ENCODE measurements at regions not wholly inside any gene's neighbourhood (a gene's known extent, or its start where the extent isn't known, plus 50 kb on each side); places are given as distances from the start of the nearest gene placed in this dataset.

GRCh38 chr13:104671901-104672300 lies 1605.7 kb upstream of the SLC10A2 start:
- H3K4me3 ChIP-seq (ENCODE audit: low read depth, low read length): no peak overlapping the region
- TF ChIP-seq, protein P1, sequence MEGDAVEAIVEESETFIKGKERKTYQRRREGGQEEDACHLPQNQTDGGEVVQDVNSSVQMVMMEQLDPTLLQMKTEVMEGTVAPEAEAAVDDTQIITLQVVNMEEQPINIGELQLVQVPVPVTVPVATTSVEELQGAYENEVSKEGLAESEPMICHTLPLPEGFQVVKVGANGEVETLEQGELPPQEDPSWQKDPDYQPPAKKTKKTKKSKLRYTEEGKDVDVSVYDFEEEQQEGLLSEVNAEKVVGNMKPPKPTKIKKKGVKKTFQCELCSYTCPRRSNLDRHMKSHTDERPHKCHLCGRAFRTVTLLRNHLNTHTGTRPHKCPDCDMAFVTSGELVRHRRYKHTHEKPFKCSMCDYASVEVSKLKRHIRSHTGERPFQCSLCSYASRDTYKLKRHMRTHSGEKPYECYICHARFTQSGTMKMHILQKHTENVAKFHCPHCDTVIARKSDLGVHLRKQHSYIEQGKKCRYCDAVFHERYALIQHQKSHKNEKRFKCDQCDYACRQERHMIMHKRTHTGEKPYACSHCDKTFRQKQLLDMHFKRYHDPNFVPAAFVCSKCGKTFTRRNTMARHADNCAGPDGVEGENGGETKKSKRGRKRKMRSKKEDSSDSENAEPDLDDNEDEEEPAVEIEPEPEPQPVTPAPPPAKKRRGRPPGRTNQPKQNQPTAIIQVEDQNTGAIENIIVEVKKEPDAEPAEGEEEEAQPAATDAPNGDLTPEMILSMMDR (conservative IDR thresholded peaks at IDR 0.05; ENCODE audit: low read depth, low read length): no peak
- no peak for DNase-seq (ENCODE audit: low read depth)

DNA sequence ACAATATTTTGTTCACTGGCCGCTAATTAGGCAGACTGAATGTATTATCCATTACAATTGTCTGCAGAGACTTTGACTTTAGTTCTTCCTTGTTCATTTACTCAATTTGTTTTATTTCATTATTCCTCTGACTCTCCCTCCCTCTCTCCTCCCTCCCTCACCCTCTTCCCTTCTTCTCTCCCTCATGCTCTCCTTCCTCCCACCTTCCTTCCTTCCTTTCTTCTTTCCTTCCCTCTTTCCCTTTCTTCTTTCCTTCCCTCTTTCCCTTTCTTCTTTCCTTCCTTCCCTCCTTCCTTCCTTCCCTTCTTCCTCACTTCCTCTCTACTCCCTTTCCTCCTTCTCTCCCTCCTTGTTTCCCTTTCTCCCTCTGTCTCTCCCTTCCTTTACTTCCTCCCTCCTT lies 1591.0 kb upstream of the SLC10A2 start:
- TF ChIP-seq, protein P1 (conservative IDR thresholded peaks at IDR 0.05; ENCODE audit: low read depth, low read length): no peak
- H3K4me3 ChIP-seq (ENCODE audit: low read depth, low read length): no peak overlapping the region
- no peak for DNase-seq (ENCODE audit: low read depth)

- no peak for DNase-seq (ENCODE audit: low read depth)
- TF ChIP-seq, protein P1 (conservative IDR thresholded peaks at IDR 0.05; ENCODE audit: low read depth, low read length): no peak
- H3K4me3 ChIP-seq (ENCODE audit: low read depth, low read length): no peak overlapping the region
These were observed 1584.2 kb upstream of the SLC10A2 start for GRCh38 chr13:104650431-104650830.

DNA sequence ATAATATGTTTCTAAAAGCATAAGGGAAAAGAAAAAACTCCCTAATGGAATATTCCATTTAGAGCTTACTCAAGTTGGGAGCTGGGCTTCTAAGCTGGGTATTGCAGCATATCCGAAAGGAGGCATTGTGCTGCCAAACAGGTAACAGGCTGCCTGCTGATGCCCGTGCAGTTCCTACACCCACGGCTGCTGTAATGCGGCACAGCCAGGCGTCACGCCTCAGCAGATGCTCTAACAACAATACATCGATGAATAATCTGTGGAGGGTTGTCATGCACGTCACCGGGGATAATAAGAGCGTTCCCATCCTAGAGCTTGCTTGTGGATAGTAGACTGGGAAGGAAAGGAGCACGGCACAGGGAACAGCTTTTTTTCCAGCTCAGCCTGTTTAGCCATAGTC lies 1582.1 kb upstream of the SLC10A2 start:
- TF ChIP-seq, protein P1 (conservative IDR thresholded peaks at IDR 0.05; ENCODE audit: low read depth, low read length): no peak
- no peak overlapping the region for H3K4me3 ChIP-seq (ENCODE audit: low read depth, low read length)
- DNase-seq (ENCODE audit: low read depth): peak; percentile 25

DNA sequence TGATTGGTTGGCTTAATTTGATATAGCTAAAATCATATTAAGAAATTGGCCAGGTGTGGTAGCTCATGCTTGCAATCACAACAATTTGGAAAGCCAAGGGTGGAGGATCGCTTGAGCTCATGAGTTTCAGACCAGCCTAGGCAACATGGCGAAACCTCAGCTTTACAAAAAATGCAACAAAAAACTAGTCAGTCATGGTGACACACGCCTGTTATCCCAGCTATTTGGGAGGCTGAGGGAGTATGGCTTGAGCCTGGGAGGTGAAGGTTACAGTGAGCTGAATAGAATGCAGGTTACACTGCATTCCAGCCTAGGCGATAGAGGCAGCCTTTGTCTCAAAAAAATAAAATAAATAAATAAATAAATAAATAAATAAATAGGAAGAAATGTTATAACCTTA lies 1579.6 kb upstream of the SLC10A2 start:
- H3K4me3 ChIP-seq (ENCODE audit: low read depth, low read length): no peak overlapping the region
- TF ChIP-seq, protein P1 (conservative IDR thresholded peaks at IDR 0.05; ENCODE audit: low read depth, low read length): no peak
- DNase-seq (ENCODE audit: low read depth): no peak

GRCh38 chr13:104641309-104641708 lies 1575.1 kb upstream of the SLC10A2 start:
- DNase-seq (ENCODE audit: low read depth): no peak
- TF ChIP-seq, protein P1 (conservative IDR thresholded peaks at IDR 0.05; ENCODE audit: low read depth, low read length): no peak
- no peak overlapping the region for H3K4me3 ChIP-seq (ENCODE audit: low read depth, low read length)

DNA sequence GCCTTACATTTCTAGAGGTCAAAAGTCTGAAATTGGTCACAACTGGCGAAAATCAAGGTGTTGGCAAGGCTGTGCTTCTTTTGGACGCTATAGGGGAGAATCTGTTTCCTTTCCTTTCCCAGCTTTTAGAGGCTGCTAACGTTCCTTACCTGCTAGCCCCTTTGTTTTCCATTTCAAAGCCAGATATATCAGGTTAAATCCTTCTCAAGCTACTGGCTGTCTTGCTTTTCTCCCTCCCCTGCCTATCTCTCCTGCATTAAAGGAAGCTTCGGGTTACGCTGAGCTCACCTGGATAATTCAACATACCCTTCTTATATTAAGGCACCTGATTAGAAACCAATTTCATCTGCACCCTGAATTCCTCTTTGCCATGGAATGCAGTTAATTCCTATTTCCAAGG lies 1569.7 kb upstream of the SLC10A2 start:
- TF ChIP-seq, protein P1 (conservative IDR thresholded peaks at IDR 0.05; ENCODE audit: low read depth, low read length): no peak
- no peak overlapping the region for H3K4me3 ChIP-seq (ENCODE audit: low read depth, low read length)
- no peak for DNase-seq (ENCODE audit: low read depth)
